Stomach (tissue), 8 donors: ENCODE measurements at regions not wholly inside any gene's neighbourhood (a gene's known extent, or its start where the extent isn't known, plus 50 kb on each side); places are given as distances from the start of the nearest gene placed in this dataset.

Experiments used
- DNase-seq, 2 donors: peaks; one replicate each; pipeline versions ENCODE4 v3.0.0 to v3.0.0-alpha.2; 2013 to 2019
- H3K27ac ChIP-seq, 5 donors: fragments of 200-600 bp in 4 of 5; sonication (generic) in 4 of 5; one replicate each; pipeline ENCODE4 v1.5.1; 2013 to 2019; ENCODE audit warnings: mild to moderate bottlenecking in 1 of 5, moderate library complexity in 1 of 5
- H3K27me3 ChIP-seq, 3 donors: fragments of 200-600 bp; sonication (generic); one replicate each; pipeline ENCODE4 v1.5.1; 2017 to 2019; ENCODE audit warnings: mixed run types in 1 of 3
- H3K36me3 ChIP-seq, 4 donors: fragments of 200-600 bp; sonication (generic); 1 replicate in 3 of 4; 2 replicates in 1 of 4; pipeline ENCODE4 v1.5.1; 2016 to 2019
- H3K4me1 ChIP-seq, 4 donors: fragments of 200-600 bp; sonication (generic); one replicate each; pipeline ENCODE4 v1.5.1; 2016 to 2019
- H3K4me3 ChIP-seq, 4 donors: fragments of 200-600 bp; sonication (generic) in 3 of 4; one replicate each; pipeline ENCODE4 v1.5.1; 2016 to 2019; ENCODE audit warnings: mild to moderate bottlenecking in 1 of 4
- H3K9me3 ChIP-seq, 4 donors: fragments of 200-600 bp; sonication (generic); one replicate each; pipeline ENCODE4 v1.5.1; 2016 to 2019
- CTCF ChIP-seq, 7 experiments: fragments of 450-650 bp in 4 of 7; fragments of 200-600 bp in 3 of 7; sonication (generic) in 3 of 7; IDR thresholded peaks; one replicate each; pipeline ENCODE4 v1.5.1; 2016 to 2019; ENCODE audit warnings: antibody characterized with exemption in 7 of 7, control low read depth in 2 of 7, mild to moderate bottlenecking in 1 of 7
- EP300 ChIP-seq: sonication (generic); formaldehyde crosslinking; IDR thresholded peaks from one replicate; pipeline ENCODE4 v1.6.1; 2017; ENCODE audit warnings: antibody characterized with exemption
- POLR2A ChIP-seq, 4 donors: fragments of 450-650 bp; IDR thresholded peaks; one replicate each; pipeline ENCODE4 v1.6.1; 2016; ENCODE audit warnings: antibody characterized with exemption in 4 of 4, control low read depth in 2 of 4, mild to moderate bottlenecking in 1 of 4, moderate library complexity in 1 of 4
- POLR2AphosphoS5 ChIP-seq, 3 donors: sonication (generic); formaldehyde crosslinking; IDR thresholded peaks; one replicate each; pipeline ENCODE4 v1.6.1; 2016; ENCODE audit warnings: antibody characterized with exemption in 3 of 3
- WGBS, 5 donors: extraction: QIAGEN DNeasy Blood & Tissue Kit in 3 of 5; methylation state at CpG; one replicate each; pipeline versions ENCODE4 v1.1.5 to v1.1.7; 2013 to 2018; 5-methylcytosine and 5-hydroxymethylcytosine counted together
- intact Hi-C: fragments of 100-400 bp; cut with DNase I; formaldehyde crosslinking; loops from one replicate; pipeline ENCODE4 v1.15.1; 2023; ENCODE audit warnings: low total_unique reads
- donor health status: healthy with polysubstance abuse.
- donor health status: Bipolar disorder and iron deficiency.
- donor health status: healthy.

GRCh38 chr10:130987401-130987800 lies 324.1 kb downstream of the TCERG1L start:
- no peak overlapping the region for H3K4me3 ChIP-seq
- no peaks in the 10 kb centered on the region for H3K4me1 ChIP-seq
- H3K36me3 ChIP-seq: no peaks in the 10 kb centered on the region
- H3K27me3 ChIP-seq: peaks cover 0 to 15% (median 0%) of the 10 kb centered on the region in 3 donors
- 68 to 89% (median 82%) methylated on average over 7 of the region's 7 CpGs for WGBS, 5 donors
- TF ChIP-seq CTCF (IDR thresholded peaks at IDR 0.05) (no peak), POLR2AphosphoS5 (IDR thresholded peaks at IDR 0.05) (no peak), POLR2A (IDR thresholded peaks at IDR 0.05) (no peak), EP300 (no peak)
- intact Hi-C loops: no loop called here
- H3K27ac ChIP-seq: no peak overlapping the region
- H3K9me3 ChIP-seq: no peaks in the 10 kb centered on the region
- no peak for DNase-seq

GRCh38 chr10:130989670-130990232 lies 321.8 kb downstream of the TCERG1L start:
- H3K36me3 ChIP-seq: no peaks in the 10 kb centered on the region
- DNase-seq: no peak
- peaks cover 0 to 15% (median 0%) of the 10 kb centered on the region in 3 donors for H3K27me3 ChIP-seq
- intact Hi-C loops: no loop called here
- no peaks in the 10 kb centered on the region for H3K9me3 ChIP-seq
- TF ChIP-seq POLR2A (IDR thresholded peaks at IDR 0.05) (no peak), POLR2AphosphoS5 (IDR thresholded peaks at IDR 0.05) (no peak), EP300 (no peak), CTCF (IDR thresholded peaks at IDR 0.05) (no peak)
- WGBS, 5 donors: 54 to 70% (median 58%) methylated on average over 8 of the region's 8 CpGs
- H3K27ac ChIP-seq: no peak overlapping the region
- no peaks in the 10 kb centered on the region for H3K4me1 ChIP-seq
- no peak overlapping the region for H3K4me3 ChIP-seq

- H3K9me3 ChIP-seq: no peaks in the 10 kb centered on the region
- DNase-seq: no peak
- intact Hi-C loops: no loop called here
- H3K4me1 ChIP-seq: no peaks in the 10 kb centered on the region
- H3K27me3 ChIP-seq: peaks cover 0 to 15% (median 0%) of the 10 kb centered on the region in 3 donors
- H3K4me3 ChIP-seq: no peak overlapping the region
- TF ChIP-seq POLR2AphosphoS5 (IDR thresholded peaks at IDR 0.05): no peak
- no peak for TF ChIP-seq EP300
- TF ChIP-seq POLR2A (IDR thresholded peaks at IDR 0.05): no peak
- no peak for TF ChIP-seq CTCF (IDR thresholded peaks at IDR 0.05)
- H3K27ac ChIP-seq: no peak overlapping the region
- H3K36me3 ChIP-seq: no peaks in the 10 kb centered on the region
- WGBS, 5 donors: 74 to 83% (median 79%) methylated on average over 9 of the region's 9 CpGs
Measured at GRCh38 chr10:130990486-130990885, 321.0 kb downstream of the TCERG1L start.

- Histone ChIP-seq H3K27me3 (peaks cover 0 to 13% (median 0%) of the 10 kb centered on the region in 3 donors), H3K9me3 (no peaks in the 10 kb centered on the region), H3K27ac (no peak overlapping the region), H3K36me3 (no peaks in the 10 kb centered on the region), H3K4me1 (no peaks in the 10 kb centered on the region), H3K4me3 (no peak overlapping the region)
- WGBS, 5 donors: 74 to 88% (median 81%) methylated on average over 7 to 14 of the region's 14 CpGs
- TF ChIP-seq POLR2A (IDR thresholded peaks at IDR 0.05) (no peak), CTCF (IDR thresholded peaks at IDR 0.05) (no peak), POLR2AphosphoS5 (IDR thresholded peaks at IDR 0.05) (no peak), EP300 (no peak)
- intact Hi-C loops: no loop called here
- no peak for DNase-seq
Measured at GRCh38 chr10:130992802-130993523, 318.6 kb downstream of the TCERG1L start.
